SK-N-MC (cell line): ENCODE measurements at regions not wholly inside any gene's neighbourhood (a gene's known extent, or its start where the extent isn't known, plus 50 kb on each side); places are given as distances from the start of the nearest gene placed in this dataset.

ENCODE experiments used
- EZH2 ChIP-seq: fragments of 200-600 bp; sonication (generic); IDR thresholded peaks from one replicate; pipeline ENCODE4 v1.6.1; 2017; ENCODE audit warnings: antibody characterized with exemption
- POLR2AphosphoS5 ChIP-seq: IDR thresholded peaks from 2 replicates; pipeline ENCODE4 v1.6.1; 2012; ENCODE audit warnings: mild to moderate bottlenecking, low read depth, low read length, borderline replicate concordance

DNA sequence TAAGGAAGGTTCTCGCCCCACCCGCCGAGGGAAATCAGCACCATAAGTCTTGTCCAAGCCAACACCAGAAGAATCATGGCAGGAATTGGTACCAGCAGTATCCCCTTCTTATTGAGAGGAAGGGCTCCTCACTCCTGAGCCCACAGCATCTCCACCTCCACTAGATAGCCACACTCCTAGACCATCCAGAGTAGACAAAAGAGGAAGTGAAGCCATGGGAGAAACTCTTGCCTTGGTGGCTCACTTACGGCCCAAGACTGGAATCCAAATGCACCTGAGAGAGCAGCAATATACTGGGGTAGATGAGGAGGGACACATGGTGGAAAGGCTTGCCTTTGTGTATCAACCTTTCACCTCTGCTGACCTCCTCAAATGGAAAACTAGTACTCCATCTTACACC lies 255.3 kb upstream of the PRKX start:
- TF ChIP-seq POLR2AphosphoS5 (no peak), EZH2 (no peak)
